Brain microvascular endothelial cell (primary cell): ENCODE measurements at regions not wholly inside any gene's neighbourhood (a gene's known extent, or its start where the extent isn't known, plus 50 kb on each side); places are given as distances from the start of the nearest gene placed in this dataset.

Experiments
- DNase-seq: peaks from one replicate; pipeline ENCODE4 v3.0.0-alpha.2; 2020
- H3K27ac ChIP-seq: fragments of 250-450 bp; sonication (Bioruptor Pico); 2 replicates; pipeline ENCODE4 v1.5.1; 2020; ENCODE audit warnings: mild to moderate bottlenecking, moderate library complexity
- H3K27me3 ChIP-seq: fragments of 250-450 bp; sonication (Bioruptor Pico); replicated peaks from 2 replicates; pipeline ENCODE4 v1.5.1; 2020; ENCODE audit warnings: mild to moderate bottlenecking
- H3K36me3 ChIP-seq: fragments of 250-450 bp; sonication (Bioruptor Pico); replicated peaks from 2 replicates; pipeline ENCODE4 v1.5.1; 2020; ENCODE audit warnings: mild to moderate bottlenecking
- H3K4me3 ChIP-seq: 2 replicates; pipeline ENCODE4 v1.5.1; 2011; ENCODE audit warnings: low read depth, mild to moderate bottlenecking, control low read depth, low read length, moderate library complexity
- in situ Hi-C: cut with HindIII; loops from 2 replicates; pipeline ENCODE4 v1.10.0; 2017; ENCODE audit warnings: low sequenced_read_pairs, low pct_ligation_motif_present
- TF ChIP-seq, protein P1 (sequence below): IDR thresholded peaks from 2 replicates; pipeline ENCODE4 v1.5.1; 2011; ENCODE audit warnings: low read depth, mild to moderate bottlenecking, moderate library complexity, low read length, control low read depth, inconsistent platforms; ENCODE audit errors: missing control alignments

GRCh38 chr1:213330281-213330680 is 279.2 kb downstream of the RPS6KC1 start:
- H3K4me3 ChIP-seq = no peak overlapping the region
- no peaks in the 10 kb centered on the region for H3K36me3 ChIP-seq
- no peak for DNase-seq
- in situ Hi-C loops = no loop called here
- no peak overlapping the region for H3K27ac ChIP-seq
- TF ChIP-seq, protein P1, sequence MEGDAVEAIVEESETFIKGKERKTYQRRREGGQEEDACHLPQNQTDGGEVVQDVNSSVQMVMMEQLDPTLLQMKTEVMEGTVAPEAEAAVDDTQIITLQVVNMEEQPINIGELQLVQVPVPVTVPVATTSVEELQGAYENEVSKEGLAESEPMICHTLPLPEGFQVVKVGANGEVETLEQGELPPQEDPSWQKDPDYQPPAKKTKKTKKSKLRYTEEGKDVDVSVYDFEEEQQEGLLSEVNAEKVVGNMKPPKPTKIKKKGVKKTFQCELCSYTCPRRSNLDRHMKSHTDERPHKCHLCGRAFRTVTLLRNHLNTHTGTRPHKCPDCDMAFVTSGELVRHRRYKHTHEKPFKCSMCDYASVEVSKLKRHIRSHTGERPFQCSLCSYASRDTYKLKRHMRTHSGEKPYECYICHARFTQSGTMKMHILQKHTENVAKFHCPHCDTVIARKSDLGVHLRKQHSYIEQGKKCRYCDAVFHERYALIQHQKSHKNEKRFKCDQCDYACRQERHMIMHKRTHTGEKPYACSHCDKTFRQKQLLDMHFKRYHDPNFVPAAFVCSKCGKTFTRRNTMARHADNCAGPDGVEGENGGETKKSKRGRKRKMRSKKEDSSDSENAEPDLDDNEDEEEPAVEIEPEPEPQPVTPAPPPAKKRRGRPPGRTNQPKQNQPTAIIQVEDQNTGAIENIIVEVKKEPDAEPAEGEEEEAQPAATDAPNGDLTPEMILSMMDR = no peak
- no peaks in the 10 kb centered on the region for H3K27me3 ChIP-seq

- TF ChIP-seq, protein P1 = no peak
- no peak overlapping the region for H3K4me3 ChIP-seq
- H3K36me3 ChIP-seq = no peaks in the 10 kb centered on the region
- no peak for DNase-seq
- H3K27me3 ChIP-seq = no peaks in the 10 kb centered on the region
- in situ Hi-C loops = no loop called here
- no peak overlapping the region for H3K27ac ChIP-seq
Observed at GRCh38 chr1:213331631-213332175, 280.7 kb downstream of the RPS6KC1 start.

GRCh38 chr1:213332491-213332890 is 281.4 kb downstream of the RPS6KC1 start:
- Histone ChIP-seq H3K36me3 (no peaks in the 10 kb centered on the region), H3K27me3 (no peaks in the 10 kb centered on the region), H3K4me3 (no peak overlapping the region), H3K27ac (no peak overlapping the region)
- no peak for DNase-seq
- in situ Hi-C loops = no loop called here
- TF ChIP-seq, protein P1 = no peak

DNA sequence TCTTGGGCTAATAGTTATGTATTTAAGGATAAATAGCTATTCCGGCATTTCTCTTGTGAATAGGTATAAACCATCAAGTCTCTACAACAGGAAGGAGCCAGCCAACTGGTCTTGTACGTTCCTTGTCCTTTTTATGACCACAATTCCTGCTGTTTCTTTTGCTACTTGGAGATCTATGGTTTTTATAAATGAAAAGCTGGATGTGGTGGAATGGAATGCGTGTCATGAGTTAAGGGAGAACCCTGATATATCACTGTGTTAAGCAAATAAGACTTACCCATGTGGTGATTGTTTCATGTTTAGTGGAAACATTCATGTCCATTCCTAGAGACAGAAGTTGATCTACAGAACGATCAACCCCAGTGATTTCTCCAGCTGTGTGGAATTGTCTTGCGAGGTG is 282.1 kb downstream of the RPS6KC1 start:
- no peak for DNase-seq
- TF ChIP-seq, protein P1 = no peak
- Histone ChIP-seq H3K36me3 (no peaks in the 10 kb centered on the region), H3K27me3 (no peaks in the 10 kb centered on the region), H3K4me3 (no peak overlapping the region), H3K27ac (no peak overlapping the region)
- in situ Hi-C loops = no loop called here

- in situ Hi-C loops = no loop called here
Observed at GRCh38 chr1:213335084-213335483, 284.0 kb downstream of the RPS6KC1 start.

More at GRCh38 chr1:213335084-213335483, 284.0 kb downstream of the RPS6KC1 start:
- Histone ChIP-seq H3K36me3 (no peaks in the 10 kb centered on the region), H3K27me3 (no peaks in the 10 kb centered on the region), H3K27ac (no peak overlapping the region), H3K4me3 (no peak overlapping the region)
- TF ChIP-seq, protein P1 = no peak
- no peak for DNase-seq
